HCT116 (cell line): ENCODE measurements at regions not wholly inside any gene's neighbourhood (a gene's known extent, or its start where the extent isn't known, plus 50 kb on each side); places are given as distances from the start of the nearest gene placed in this dataset.

Experiments
- CEBPB ChIP-seq: IDR thresholded peaks from 2 replicates; pipeline ENCODE4 v1.6.1; 2012; ENCODE audit warnings: low read depth
- EZH2 ChIP-seq: fragments of 200-600 bp; sonication (generic); IDR thresholded peaks from 2 replicates; pipeline ENCODE4 v1.6.1; 2017; ENCODE audit warnings: antibody characterized with exemption, mixed run types
- EZH2phosphoT487 ChIP-seq: fragments of 200-600 bp; IDR thresholded peaks from 2 replicates; pipeline ENCODE4 v1.6.1; 2018; ENCODE audit warnings: antibody characterized with exemption, borderline replicate concordance
- FOSL1 ChIP-seq: IDR thresholded peaks from 2 replicates; pipeline ENCODE4 v1.6.1; 2012; ENCODE audit warnings: low read depth
- JUND ChIP-seq: IDR thresholded peaks from 2 replicates; pipeline ENCODE4 v1.6.1; 2012
- MAX ChIP-seq: IDR thresholded peaks from 2 replicates; pipeline ENCODE4 v1.6.1; 2012
- RAD21 ChIP-seq: IDR thresholded peaks from 2 replicates; pipeline ENCODE4 v1.6.1; 2012; ENCODE audit warnings: low read depth, mild to moderate bottlenecking
- SIN3A ChIP-seq: IDR thresholded peaks from 2 replicates; pipeline ENCODE4 v1.6.1; 2012; ENCODE audit warnings: low read depth
- TCF7L2 ChIP-seq: IDR thresholded peaks from 2 replicates; pipeline ENCODE4 v1.7.0; 2011; ENCODE audit warnings: borderline replicate concordance, inconsistent platforms; ENCODE audit not compliant: insufficient read depth, insufficient read length; ENCODE audit errors: extremely low read depth
- ZNF274 ChIP-seq: fragments of 200-500 bp; sonication (Bioruptor generic); IDR thresholded peaks from 2 replicates; pipeline ENCODE4 v1.6.1; 2014; ENCODE audit warnings: mild to moderate bottlenecking, low read depth, low read length, inconsistent platforms
- TF ChIP-seq, protein P1 (sequence below), 3 experiments: fragments of 200-600 bp in 1 of 3; sonication (generic) in 1 of 3; IDR thresholded peaks in 2 of 3; conservative IDR thresholded peaks in 1 of 3; 2 replicates each; pipeline ENCODE4 v1.5.1; 2012 to 2017; ENCODE audit warnings: low read depth in 2 of 3, low read length in 2 of 3, antibody characterized with exemption in 1 of 3, borderline replicate concordance in 1 of 3, control low read depth in 1 of 3, mild to moderate bottlenecking in 1 of 3, mixed read lengths in 1 of 3, mixed run types in 1 of 3, moderate library complexity in 1 of 3; ENCODE audit not compliant: insufficient read depth in 1 of 3

DNA sequence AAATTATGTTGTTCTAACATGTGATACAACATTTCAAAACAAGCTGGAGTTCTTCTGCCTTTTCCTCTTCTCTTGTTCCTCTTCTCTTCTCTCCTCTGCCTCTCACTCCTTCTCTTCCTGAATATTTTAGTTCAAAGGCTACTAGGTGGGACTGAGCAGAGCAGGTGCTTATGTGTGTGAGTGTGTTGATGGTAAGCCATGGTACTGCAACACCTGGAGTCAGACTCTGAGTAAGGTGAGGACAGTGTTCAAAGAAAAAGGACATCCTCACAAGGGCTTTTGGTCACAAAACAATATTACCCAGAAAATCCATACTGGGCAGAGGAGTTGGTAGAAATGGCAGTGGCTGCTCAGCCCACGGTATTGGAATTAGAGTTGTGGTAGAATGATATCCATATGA lies 1188.7 kb downstream of the SLITRK1 start:
- TF ChIP-seq, protein P1, sequence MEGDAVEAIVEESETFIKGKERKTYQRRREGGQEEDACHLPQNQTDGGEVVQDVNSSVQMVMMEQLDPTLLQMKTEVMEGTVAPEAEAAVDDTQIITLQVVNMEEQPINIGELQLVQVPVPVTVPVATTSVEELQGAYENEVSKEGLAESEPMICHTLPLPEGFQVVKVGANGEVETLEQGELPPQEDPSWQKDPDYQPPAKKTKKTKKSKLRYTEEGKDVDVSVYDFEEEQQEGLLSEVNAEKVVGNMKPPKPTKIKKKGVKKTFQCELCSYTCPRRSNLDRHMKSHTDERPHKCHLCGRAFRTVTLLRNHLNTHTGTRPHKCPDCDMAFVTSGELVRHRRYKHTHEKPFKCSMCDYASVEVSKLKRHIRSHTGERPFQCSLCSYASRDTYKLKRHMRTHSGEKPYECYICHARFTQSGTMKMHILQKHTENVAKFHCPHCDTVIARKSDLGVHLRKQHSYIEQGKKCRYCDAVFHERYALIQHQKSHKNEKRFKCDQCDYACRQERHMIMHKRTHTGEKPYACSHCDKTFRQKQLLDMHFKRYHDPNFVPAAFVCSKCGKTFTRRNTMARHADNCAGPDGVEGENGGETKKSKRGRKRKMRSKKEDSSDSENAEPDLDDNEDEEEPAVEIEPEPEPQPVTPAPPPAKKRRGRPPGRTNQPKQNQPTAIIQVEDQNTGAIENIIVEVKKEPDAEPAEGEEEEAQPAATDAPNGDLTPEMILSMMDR (IDR thresholded peaks at IDR 0.05 in 2 of 3, conservative IDR thresholded peaks at IDR 0.05 in 1 of 3; ENCODE audit: borderline replicate concordance in 1 of 3, insufficient read depth in 1 of 3, low read depth in 2 of 3, low read length in 2 of 3), result no peak
- TF ChIP-seq EZH2phosphoT487, result no peak
- no peak for TF ChIP-seq CEBPB
- no peak for TF ChIP-seq FOSL1
- TF ChIP-seq EZH2, result no peak
- no peak for TF ChIP-seq SIN3A
- TF ChIP-seq RAD21, result no peak
- no peak for TF ChIP-seq MAX
- TF ChIP-seq JUND, result no peak
- TF ChIP-seq ZNF274, result no peak
- TF ChIP-seq TCF7L2, result no peak
